ENCODE measurements at regions not wholly inside any gene's neighbourhood (a gene's known extent, or its start where the extent isn't known, plus 50 kb on each side); places are given as distances from the start of the nearest gene placed in this dataset.

DNA sequence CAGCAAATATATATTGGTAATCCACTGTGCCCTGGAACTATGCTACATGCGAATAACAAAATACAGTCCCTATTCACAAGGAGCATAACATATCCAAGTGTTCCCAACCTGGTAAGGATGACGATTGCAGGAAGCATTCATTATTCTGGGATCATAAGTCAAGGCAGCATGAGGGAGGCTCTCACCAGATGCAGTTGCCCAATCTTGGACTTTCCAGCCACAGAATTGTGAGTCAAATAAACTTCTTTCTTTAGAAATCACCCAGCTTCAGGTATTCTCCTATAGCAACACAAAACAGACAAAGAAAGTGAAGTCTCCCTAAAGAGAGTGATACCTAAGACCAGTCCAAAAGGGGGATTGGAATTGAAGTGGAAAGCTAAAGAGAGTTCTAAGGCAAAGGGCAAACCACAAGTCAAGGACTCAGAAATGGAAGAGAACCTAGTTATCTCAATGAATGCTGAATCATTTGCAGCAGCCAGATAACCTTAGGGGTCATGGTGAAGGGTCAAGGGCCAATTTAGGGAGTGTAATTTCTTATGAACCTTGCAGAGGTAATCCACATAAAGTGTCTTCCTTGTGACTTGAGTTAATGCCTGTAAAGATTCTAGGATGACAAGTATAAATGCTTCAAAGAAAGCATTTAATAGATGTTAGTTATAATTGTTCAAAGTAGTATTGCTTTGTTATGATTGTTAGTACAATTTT is 103.1 kb upstream of the PCDH7 start:
- Mint-ChIP-seq H3K27ac (no peak overlapping the region), H3K27me3 (no peaks in the 10 kb centered on the region), H3K4me3 (no peak overlapping the region), H3K4me1 (no peaks in the 10 kb centered on the region), H3K9me3 (peaks cover under 1 to 6% of the 10 kb centered on the region in 2 donors)
- DNase-seq: no peak
- ATAC-seq: no peak

DNA sequence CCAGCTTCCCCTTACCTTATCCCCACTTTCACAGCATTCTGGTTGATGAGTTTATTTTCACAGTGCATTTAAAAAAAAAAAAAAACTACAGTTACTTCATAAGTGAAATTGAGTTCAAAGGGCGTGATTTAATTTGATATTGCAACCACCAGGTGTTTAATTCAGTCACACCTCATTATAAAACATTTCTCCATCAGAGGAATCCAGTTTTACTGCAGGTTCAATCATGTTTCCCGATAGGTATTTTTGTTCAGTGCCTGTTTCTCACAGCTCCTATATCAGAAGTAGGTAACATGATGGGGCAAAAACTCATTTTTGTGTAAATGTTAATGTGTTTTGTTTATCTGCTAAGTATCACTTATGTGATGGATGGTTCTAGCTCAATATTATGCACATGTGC is 102.3 kb upstream of the PCDH7 start:
- H3K4me3 Mint-ChIP-seq: no peak overlapping the region
- DNase-seq (no peak), ATAC-seq (no peak)
- H3K27ac Mint-ChIP-seq: no peak overlapping the region
- H3K9me3 Mint-ChIP-seq: peaks cover 0 to 6% of the 10 kb centered on the region in 2 donors
- H3K4me1 Mint-ChIP-seq: no peaks in the 10 kb centered on the region
- H3K27me3 Mint-ChIP-seq: no peaks in the 10 kb centered on the region

- Mint-ChIP-seq H3K4me3 (no peak overlapping the region), H3K27me3 (no peaks in the 10 kb centered on the region), H3K4me1 (no peaks in the 10 kb centered on the region), H3K9me3 (peaks cover 6 to 7% of the 10 kb centered on the region in 2 donors), H3K27ac (no peak overlapping the region)
- DNase-seq (no peak), ATAC-seq (no peak)
Observed at GRCh38 chr4:30619679-30620078, 100.5 kb upstream of the PCDH7 start.

DNA sequence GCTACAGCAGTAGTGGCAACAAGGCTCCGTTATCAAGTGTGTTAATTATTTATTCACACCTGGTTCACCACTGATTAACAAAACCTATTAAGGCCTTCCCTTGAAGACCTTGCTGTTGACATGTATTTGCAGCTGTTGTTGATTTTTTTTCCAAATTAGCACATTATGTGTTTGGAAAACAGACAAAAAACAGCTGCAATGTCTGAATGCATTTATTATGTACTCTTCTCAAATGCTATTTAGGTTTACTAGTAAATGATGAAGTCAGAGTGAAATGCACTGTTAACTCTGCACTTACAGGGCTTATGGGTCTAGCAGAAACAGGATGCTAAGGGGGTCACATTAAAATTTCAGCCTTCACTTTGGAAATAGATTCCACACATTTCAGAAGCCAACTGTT is 99.5 kb upstream of the PCDH7 start:
- Mint-ChIP-seq H3K27me3 (no peaks in the 10 kb centered on the region), H3K4me3 (no peak overlapping the region), H3K9me3 (peaks cover 6 to 7% of the 10 kb centered on the region in 2 donors), H3K4me1 (no peaks in the 10 kb centered on the region), H3K27ac (no peak overlapping the region)
- DNase-seq (no peak), ATAC-seq (no peak)

DNA sequence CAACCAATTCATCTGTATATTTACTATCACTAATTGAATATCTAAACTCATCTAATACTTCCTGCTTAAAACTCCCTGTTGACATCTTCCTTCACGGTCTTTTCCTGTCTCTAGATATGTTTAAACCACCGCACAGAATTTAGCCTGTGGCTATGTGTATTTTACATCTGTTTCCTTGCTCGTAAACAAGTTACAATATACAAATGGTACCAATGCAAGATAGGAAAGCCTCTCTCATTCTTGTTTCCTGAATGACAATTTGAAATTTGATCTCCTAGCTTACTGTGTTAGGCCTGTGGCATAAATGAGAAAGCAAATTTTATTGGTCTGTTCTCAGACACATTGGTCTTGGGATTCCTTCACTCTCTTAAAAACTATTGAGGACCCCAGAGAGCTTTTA is 89.7 kb upstream of the PCDH7 start:
- Mint-ChIP-seq H3K4me3 (no peak overlapping the region), H3K27me3 (no peaks in the 10 kb centered on the region), H3K9me3 (peaks cover 4 to 12% of the 10 kb centered on the region in 2 donors), H3K4me1 (no peaks in the 10 kb centered on the region), H3K27ac (no peak overlapping the region)
- ATAC-seq (no peak), DNase-seq (no peak)

DNA sequence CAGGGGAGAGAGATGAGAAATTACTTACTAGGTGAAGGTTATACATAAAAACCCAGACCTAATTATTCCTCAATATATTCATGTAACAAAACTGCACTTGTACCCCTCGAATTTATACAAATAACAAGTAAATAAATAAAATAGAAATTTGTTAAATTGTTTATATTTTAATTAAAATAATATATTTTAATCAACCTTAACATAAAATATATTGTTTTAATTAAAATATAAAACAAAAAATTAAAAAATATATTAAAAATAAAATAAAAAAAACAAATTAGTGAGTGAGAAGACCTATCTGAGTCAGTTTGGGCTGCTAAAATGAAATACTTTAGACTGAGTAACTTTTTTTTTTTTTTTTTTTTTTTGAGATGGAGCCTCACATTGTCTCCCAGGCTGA is 87.4 kb upstream of the PCDH7 start:
- H3K27me3 Mint-ChIP-seq: no peaks in the 10 kb centered on the region
- H3K4me3 Mint-ChIP-seq: no peak overlapping the region
- H3K27ac Mint-ChIP-seq: no peak overlapping the region
- no peaks in the 10 kb centered on the region for H3K4me1 Mint-ChIP-seq
- no peak for DNase-seq
- peaks cover 4 to 12% of the 10 kb centered on the region in 2 donors for H3K9me3 Mint-ChIP-seq
- ATAC-seq: no peak

DNA sequence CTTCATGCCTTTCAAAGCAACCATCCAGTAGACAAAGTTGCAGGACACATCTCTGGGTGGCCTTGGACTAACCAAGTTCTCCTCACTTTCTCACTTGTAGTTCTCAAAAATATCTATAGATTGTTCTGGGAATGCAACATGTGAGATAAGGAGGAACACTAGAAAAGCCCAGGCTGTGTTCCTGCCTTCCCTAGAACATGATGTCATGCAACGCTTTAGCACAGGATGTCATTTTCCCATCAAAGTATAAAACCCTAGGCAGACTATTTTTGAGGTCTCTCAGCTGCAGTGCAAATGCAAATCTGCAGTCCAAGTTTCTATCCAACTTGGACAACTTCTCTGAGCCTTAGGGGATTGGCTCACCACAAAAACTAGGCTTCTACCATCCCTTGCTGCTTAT is 78.8 kb upstream of the PCDH7 start:
- Mint-ChIP-seq H3K27me3 (no peaks in the 10 kb centered on the region), H3K4me1 (no peaks in the 10 kb centered on the region), H3K4me3 (no peak overlapping the region), H3K9me3 (peaks cover 0 to 6% of the 10 kb centered on the region in 2 donors), H3K27ac (no peak overlapping the region)
- DNase-seq (no peak), ATAC-seq (no peak)

DNA sequence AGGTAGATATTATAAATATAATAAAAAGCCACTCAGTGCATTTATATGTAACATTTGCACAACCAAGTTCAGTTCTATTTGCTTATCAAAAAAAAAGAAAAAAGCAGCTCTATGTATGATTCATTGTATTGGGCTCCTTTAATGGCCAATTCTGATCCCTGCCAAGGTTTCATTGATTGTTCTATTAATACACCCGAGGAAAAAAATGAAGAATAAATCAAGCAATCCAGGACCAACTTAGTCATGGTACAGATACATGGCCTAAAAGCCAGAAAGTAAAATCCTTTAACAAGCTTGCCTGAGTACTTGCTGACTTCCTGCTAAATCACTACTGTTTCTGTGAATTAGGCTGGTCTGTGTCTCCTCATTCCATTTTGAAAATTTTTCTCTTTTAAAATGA is 77.6 kb upstream of the PCDH7 start:
- no peak overlapping the region for H3K27ac Mint-ChIP-seq
- ATAC-seq: no peak

GRCh38 chr4:30653291-30653690 is 66.9 kb upstream of the PCDH7 start:
- no peak overlapping the region for H3K27ac Mint-ChIP-seq
- ATAC-seq (no peak), DNase-seq (no peak)
- H3K27me3 Mint-ChIP-seq: no peaks in the 10 kb centered on the region
- no peaks in the 10 kb centered on the region for H3K4me1 Mint-ChIP-seq
- H3K4me3 Mint-ChIP-seq: no peak overlapping the region
- H3K9me3 Mint-ChIP-seq: peaks cover 3% of the 10 kb centered on the region in 2 donors

More for the DNA sequence above, 77.6 kb upstream of the PCDH7 start:
- no peaks in the 10 kb centered on the region for H3K4me1 Mint-ChIP-seq
- DNase-seq: no peak
- H3K4me3 Mint-ChIP-seq: no peak overlapping the region
- H3K27me3 Mint-ChIP-seq: no peaks in the 10 kb centered on the region
- peaks cover 0 to 6% of the 10 kb centered on the region in 2 donors for H3K9me3 Mint-ChIP-seq

- Mint-ChIP-seq H3K27ac (no peak overlapping the region), H3K9me3 (no peaks in the 10 kb centered on the region), H3K27me3 (no peaks in the 10 kb centered on the region), H3K4me1 (no peaks in the 10 kb centered on the region), H3K4me3 (no peak overlapping the region)
- ATAC-seq (no peak), DNase-seq (no peak)
Observed at GRCh38 chr4:30656828-30657227, 63.3 kb upstream of the PCDH7 start.

GRCh38 chr4:30667919-30668318 is 52.2 kb upstream of the PCDH7 start:
- ATAC-seq: no peak
- H3K27me3 Mint-ChIP-seq: no peaks in the 10 kb centered on the region
- no peak overlapping the region for H3K27ac Mint-ChIP-seq
- no peak for DNase-seq
- H3K9me3 Mint-ChIP-seq: peaks cover 5 to 7% of the 10 kb centered on the region in 2 donors
- H3K4me1 Mint-ChIP-seq: no peaks in the 10 kb centered on the region
- no peak overlapping the region for H3K4me3 Mint-ChIP-seq

DNA sequence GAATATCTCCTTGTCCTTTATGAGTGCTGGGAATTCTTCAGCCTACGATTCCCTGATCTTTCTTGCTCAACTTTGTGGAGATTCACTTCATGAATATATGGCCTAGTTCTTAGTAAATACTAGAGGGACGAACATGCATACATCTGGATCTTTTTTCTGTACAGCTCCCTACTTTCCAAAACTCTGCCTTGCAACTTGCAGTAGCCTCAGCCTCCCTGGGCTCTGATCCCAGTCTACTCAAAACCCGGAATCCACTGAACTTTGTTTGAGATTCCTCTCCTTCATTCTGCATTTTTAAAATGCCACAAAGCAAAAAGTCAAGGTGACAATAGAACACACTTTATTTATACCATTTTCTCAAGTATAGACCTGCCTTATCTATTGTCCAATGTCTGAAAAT is 50.0 kb upstream of the PCDH7 start:
- no peak for DNase-seq
- no peak overlapping the region for H3K4me3 Mint-ChIP-seq
- H3K9me3 Mint-ChIP-seq: peaks cover 7 to 10% of the 10 kb centered on the region in 2 donors
- no peaks in the 10 kb centered on the region for H3K27me3 Mint-ChIP-seq
- ATAC-seq: no peak
- no peak overlapping the region for H3K27ac Mint-ChIP-seq
- no peaks in the 10 kb centered on the region for H3K4me1 Mint-ChIP-seq

Data from stimulated activated naive CD8-positive, alpha-beta T cell treated with anti-CD3 and anti-CD28 coated beads, Interleukin-15, amount 100 ng/mL, for 72 hours (primary cell).